ENCODE measurements at regions not wholly inside any gene's neighbourhood (a gene's known extent, or its start where the extent isn't known, plus 50 kb on each side); places are given as distances from the start of the nearest gene placed in this dataset.
A peak's percentile ranks its signal among the peaks of the same experiment; 100 is the strongest.

GRCh38 chr5:67374378-67374777 is 177.8 kb upstream of the CD180 start:
- Histone ChIP-seq H3K27ac (ENCODE audit: low read depth, low read length) (no peak overlapping the region), H3K4me3 (ENCODE audit: low read depth, low read length) (no peak overlapping the region), H3K9me3 (ENCODE audit: control insufficient read depth, insufficient read depth, low read length) (no peaks in the 10 kb centered on the region), H3K4me1 (ENCODE audit: control insufficient read depth, insufficient read depth, low read length) (no peaks in the 10 kb centered on the region), H3K36me3 (ENCODE audit: control insufficient read depth, insufficient read depth, low read length) (no peaks in the 10 kb centered on the region), H3K27me3 (ENCODE audit: control insufficient read depth, insufficient read depth, low read length) (no peaks in the 10 kb centered on the region)
- WGBS (ENCODE audit: insufficient coverage) = no CpG with 5 or more reads among the region's 2 CpGs
- no peak for DNase-seq (ENCODE audit: low read depth in 4 of 6, low spot score in 6 of 6)

DNA sequence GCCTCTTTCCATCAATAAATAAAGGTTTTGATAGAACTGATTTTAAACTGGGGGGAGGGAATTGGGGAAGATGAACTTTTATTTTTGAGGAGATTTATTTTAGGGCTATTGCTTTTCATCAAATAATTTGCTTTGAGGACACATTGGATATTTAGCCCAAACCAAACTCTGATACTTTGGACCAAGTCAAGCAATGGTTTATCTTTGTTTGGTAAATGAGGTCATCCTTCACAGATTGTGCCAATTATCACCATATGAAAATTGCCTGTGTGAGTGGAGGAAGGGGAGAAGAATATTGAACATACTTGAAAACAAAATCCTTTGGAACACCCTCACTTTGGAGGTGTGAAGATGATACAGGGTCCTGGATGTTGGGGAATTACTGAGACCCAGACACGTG is 176.9 kb upstream of the CD180 start:
- H3K9me3 ChIP-seq (ENCODE audit: control insufficient read depth, insufficient read depth, low read length) = no peaks in the 10 kb centered on the region
- H3K4me3 ChIP-seq (ENCODE audit: low read depth, low read length) = no peak overlapping the region
- H3K27me3 ChIP-seq (ENCODE audit: control insufficient read depth, insufficient read depth, low read length) = no peaks in the 10 kb centered on the region
- WGBS (ENCODE audit: insufficient coverage) = 89% methylated on average over 1 of the region's 1 CpG
- DNase-seq (ENCODE audit: low read depth in 4 of 6, low spot score in 6 of 6) = no peak
- no peaks in the 10 kb centered on the region for H3K4me1 ChIP-seq (ENCODE audit: control insufficient read depth, insufficient read depth, low read length)
- no peak overlapping the region for H3K27ac ChIP-seq (ENCODE audit: low read depth, low read length)
- no peaks in the 10 kb centered on the region for H3K36me3 ChIP-seq (ENCODE audit: control insufficient read depth, insufficient read depth, low read length)

DNA sequence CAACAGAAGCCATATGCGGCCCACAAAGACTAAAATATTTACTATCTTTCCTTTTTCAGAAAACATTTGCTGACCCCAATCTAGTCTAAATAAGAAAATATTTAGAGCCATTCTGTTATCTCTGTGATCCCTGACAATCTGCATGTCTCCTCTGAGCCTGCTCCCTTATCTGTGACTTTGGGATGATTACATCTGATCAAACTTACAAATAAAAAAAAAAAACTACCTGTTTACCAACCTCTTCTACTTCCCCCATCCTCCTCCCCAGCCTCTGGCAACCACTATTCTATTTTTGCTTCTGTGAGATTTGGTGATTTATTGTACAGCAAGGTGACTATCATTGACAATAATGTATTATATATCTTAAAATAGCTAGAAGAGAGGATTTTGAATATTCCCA is 176.3 kb upstream of the CD180 start:
- H3K27ac ChIP-seq (ENCODE audit: low read depth, low read length) = no peak overlapping the region
- H3K36me3 ChIP-seq (ENCODE audit: control insufficient read depth, insufficient read depth, low read length) = no peaks in the 10 kb centered on the region
- no peak overlapping the region for H3K4me3 ChIP-seq (ENCODE audit: low read depth, low read length)
- no peak for DNase-seq (ENCODE audit: low read depth in 4 of 6, low spot score in 6 of 6)
- no CpG with 5 or more reads among the region's 1 CpG for WGBS (ENCODE audit: insufficient coverage)
- H3K4me1 ChIP-seq (ENCODE audit: control insufficient read depth, insufficient read depth, low read length) = no peaks in the 10 kb centered on the region
- no peaks in the 10 kb centered on the region for H3K9me3 ChIP-seq (ENCODE audit: control insufficient read depth, insufficient read depth, low read length)
- no peaks in the 10 kb centered on the region for H3K27me3 ChIP-seq (ENCODE audit: control insufficient read depth, insufficient read depth, low read length)

- no peak overlapping the region for H3K27ac ChIP-seq (ENCODE audit: low read depth, low read length)
- WGBS (ENCODE audit: insufficient coverage) = no CpG with 5 or more reads among the region's 1 CpG
- DNase-seq (ENCODE audit: low read depth in 4 of 6, low spot score in 6 of 6) = no peak
- H3K4me1 ChIP-seq (ENCODE audit: control insufficient read depth, insufficient read depth, low read length) = no peaks in the 10 kb centered on the region
- H3K9me3 ChIP-seq (ENCODE audit: control insufficient read depth, insufficient read depth, low read length) = no peaks in the 10 kb centered on the region
- no peaks in the 10 kb centered on the region for H3K27me3 ChIP-seq (ENCODE audit: control insufficient read depth, insufficient read depth, low read length)
- no peaks in the 10 kb centered on the region for H3K36me3 ChIP-seq (ENCODE audit: control insufficient read depth, insufficient read depth, low read length)
- H3K4me3 ChIP-seq (ENCODE audit: low read depth, low read length) = no peak overlapping the region
These were observed 175.3 kb upstream of the CD180 start for GRCh38 chr5:67371924-67372323.

- Histone ChIP-seq H3K36me3 (ENCODE audit: control insufficient read depth, insufficient read depth, low read length) (no peaks in the 10 kb centered on the region), H3K4me1 (ENCODE audit: control insufficient read depth, insufficient read depth, low read length) (no peaks in the 10 kb centered on the region), H3K27ac (ENCODE audit: low read depth, low read length) (no peak overlapping the region), H3K4me3 (ENCODE audit: low read depth, low read length) (no peak overlapping the region), H3K9me3 (ENCODE audit: control insufficient read depth, insufficient read depth, low read length) (no peaks in the 10 kb centered on the region), H3K27me3 (ENCODE audit: control insufficient read depth, insufficient read depth, low read length) (no peaks in the 10 kb centered on the region)
- 100% methylated on average over 1 of the region's 5 CpGs for WGBS (ENCODE audit: insufficient coverage)
- peak in 1 of 6 donors; percentile 67 for DNase-seq (ENCODE audit: low read depth in 4 of 6, low spot score in 6 of 6)
These were observed 170.2 kb upstream of the CD180 start for GRCh38 chr5:67366691-67367395.

DNA sequence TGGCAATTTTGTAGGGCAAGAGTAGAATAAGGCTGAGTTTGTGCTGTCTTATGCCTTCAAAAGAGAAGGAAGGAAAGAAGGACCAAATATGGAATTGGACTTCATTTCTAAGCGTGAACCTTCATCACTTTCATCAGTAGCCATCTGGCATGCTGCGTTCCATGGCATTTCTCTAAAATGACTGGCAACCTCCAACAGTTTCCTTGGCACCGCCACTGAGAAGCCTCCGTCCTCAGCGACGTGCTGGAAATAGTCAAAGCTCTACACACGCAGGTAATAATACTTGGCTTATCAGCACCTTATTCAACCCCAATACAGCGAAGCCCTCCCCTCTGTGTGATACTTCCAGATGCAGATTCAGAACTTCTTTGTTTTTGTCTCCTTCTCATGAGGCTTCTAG is 169.7 kb upstream of the CD180 start:
- H3K4me3 ChIP-seq (ENCODE audit: low read depth, low read length) = no peak overlapping the region
- whole genome bisulfite sequencing (ENCODE audit: insufficient coverage) = 95% methylated on average over 8 of the region's 8 CpGs
- H3K27me3 ChIP-seq (ENCODE audit: control insufficient read depth, insufficient read depth, low read length) = no peaks in the 10 kb centered on the region
- H3K36me3 ChIP-seq (ENCODE audit: control insufficient read depth, insufficient read depth, low read length) = no peaks in the 10 kb centered on the region
- H3K27ac ChIP-seq (ENCODE audit: low read depth, low read length) = no peak overlapping the region
- H3K4me1 ChIP-seq (ENCODE audit: control insufficient read depth, insufficient read depth, low read length) = no peaks in the 10 kb centered on the region
- H3K9me3 ChIP-seq (ENCODE audit: control insufficient read depth, insufficient read depth, low read length) = no peaks in the 10 kb centered on the region
- peak in 1 of 6 donors; percentile 66 for DNase-seq (ENCODE audit: low read depth in 4 of 6, low spot score in 6 of 6)

DNA sequence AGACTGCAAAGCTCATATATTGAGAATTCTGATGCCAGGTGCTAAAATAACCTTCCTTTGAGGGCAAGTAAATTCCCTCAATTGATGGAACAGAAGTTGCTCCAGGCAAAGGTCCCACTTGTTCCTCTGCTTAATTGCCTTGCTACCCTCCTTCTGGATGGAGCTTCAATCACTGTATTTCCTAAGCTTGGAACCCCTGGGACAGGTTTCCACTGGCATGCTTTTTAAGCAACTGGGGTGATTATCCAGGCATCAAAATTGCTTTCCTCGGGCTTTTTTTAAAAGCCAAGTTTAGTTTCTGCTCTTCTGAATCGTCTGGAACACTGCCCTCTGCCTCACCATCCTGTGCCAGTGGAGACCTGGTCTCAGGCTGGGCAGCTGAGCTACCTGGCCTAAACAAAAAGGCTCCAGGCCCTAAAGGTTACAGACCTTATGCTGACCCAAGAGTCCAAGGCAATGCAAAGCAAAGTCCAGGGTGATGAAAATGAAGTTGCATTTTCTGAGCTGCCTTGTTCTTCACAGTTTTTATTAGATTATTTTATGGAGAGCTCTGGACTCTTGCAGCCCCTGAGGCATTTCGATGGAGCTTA is 167.9 kb upstream of the CD180 start:
- H3K36me3 ChIP-seq (ENCODE audit: control insufficient read depth, insufficient read depth, low read length) = no peaks in the 10 kb centered on the region
- no peak overlapping the region for H3K4me3 ChIP-seq (ENCODE audit: low read depth, low read length)
- H3K27me3 ChIP-seq (ENCODE audit: control insufficient read depth, insufficient read depth, low read length) = no peaks in the 10 kb centered on the region
- no peak overlapping the region for H3K27ac ChIP-seq (ENCODE audit: low read depth, low read length)
- H3K9me3 ChIP-seq (ENCODE audit: control insufficient read depth, insufficient read depth, low read length) = no peaks in the 10 kb centered on the region
- H3K4me1 ChIP-seq (ENCODE audit: control insufficient read depth, insufficient read depth, low read length) = no peaks in the 10 kb centered on the region
- 60% methylated on average over 2 of the region's 3 CpGs for WGBS (ENCODE audit: insufficient coverage)
- DNase-seq (ENCODE audit: low read depth in 4 of 6, low spot score in 6 of 6) = no peak

DNA sequence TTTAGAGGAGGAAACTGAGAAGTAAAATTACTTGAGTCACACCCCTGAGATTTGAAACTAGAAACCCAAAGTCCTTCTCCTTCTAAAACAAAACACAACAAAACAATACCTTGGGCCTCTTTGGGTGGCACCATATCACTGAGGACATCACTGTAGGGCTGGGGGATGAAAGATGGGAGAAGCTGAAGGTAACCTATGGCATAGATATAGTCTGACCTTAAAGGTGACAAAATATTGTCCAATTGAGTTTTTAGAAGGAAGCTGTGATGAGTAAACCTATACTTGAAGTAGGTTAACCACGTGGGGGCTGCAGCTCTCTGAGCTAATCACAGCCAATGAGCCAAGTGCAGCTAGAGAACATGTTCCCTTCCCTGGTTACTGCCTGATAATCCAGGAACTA is 167.4 kb upstream of the CD180 start:
- no peaks in the 10 kb centered on the region for H3K4me1 ChIP-seq (ENCODE audit: control insufficient read depth, insufficient read depth, low read length)
- 78% methylated on average over 1 of the region's 1 CpG for WGBS (ENCODE audit: insufficient coverage)
- no peak for DNase-seq (ENCODE audit: low read depth in 4 of 6, low spot score in 6 of 6)
- H3K4me3 ChIP-seq (ENCODE audit: low read depth, low read length) = no peak overlapping the region
- H3K36me3 ChIP-seq (ENCODE audit: control insufficient read depth, insufficient read depth, low read length) = no peaks in the 10 kb centered on the region
- H3K27ac ChIP-seq (ENCODE audit: low read depth, low read length) = no peak overlapping the region
- H3K27me3 ChIP-seq (ENCODE audit: control insufficient read depth, insufficient read depth, low read length) = no peaks in the 10 kb centered on the region
- no peaks in the 10 kb centered on the region for H3K9me3 ChIP-seq (ENCODE audit: control insufficient read depth, insufficient read depth, low read length)

- Histone ChIP-seq H3K4me1 (ENCODE audit: control insufficient read depth, insufficient read depth, low read length) (no peaks in the 10 kb centered on the region), H3K36me3 (ENCODE audit: control insufficient read depth, insufficient read depth, low read length) (no peaks in the 10 kb centered on the region), H3K27ac (ENCODE audit: low read depth, low read length) (no peak overlapping the region), H3K27me3 (ENCODE audit: control insufficient read depth, insufficient read depth, low read length) (no peaks in the 10 kb centered on the region), H3K4me3 (ENCODE audit: low read depth, low read length) (no peak overlapping the region), H3K9me3 (ENCODE audit: control insufficient read depth, insufficient read depth, low read length) (no peaks in the 10 kb centered on the region)
- WGBS (ENCODE audit: insufficient coverage) = 100% methylated on average over 4 of the region's 5 CpGs
- no peak for DNase-seq (ENCODE audit: low read depth in 4 of 6, low spot score in 6 of 6)
These were observed 166.6 kb upstream of the CD180 start for GRCh38 chr5:67363180-67363709.

All from spinal cord (tissue), 9 donors.